ENCODE measurements at regions not wholly inside any gene's neighbourhood (a gene's known extent, or its start where the extent isn't known, plus 50 kb on each side); places are given as distances from the start of the nearest gene placed in this dataset.

DNA sequence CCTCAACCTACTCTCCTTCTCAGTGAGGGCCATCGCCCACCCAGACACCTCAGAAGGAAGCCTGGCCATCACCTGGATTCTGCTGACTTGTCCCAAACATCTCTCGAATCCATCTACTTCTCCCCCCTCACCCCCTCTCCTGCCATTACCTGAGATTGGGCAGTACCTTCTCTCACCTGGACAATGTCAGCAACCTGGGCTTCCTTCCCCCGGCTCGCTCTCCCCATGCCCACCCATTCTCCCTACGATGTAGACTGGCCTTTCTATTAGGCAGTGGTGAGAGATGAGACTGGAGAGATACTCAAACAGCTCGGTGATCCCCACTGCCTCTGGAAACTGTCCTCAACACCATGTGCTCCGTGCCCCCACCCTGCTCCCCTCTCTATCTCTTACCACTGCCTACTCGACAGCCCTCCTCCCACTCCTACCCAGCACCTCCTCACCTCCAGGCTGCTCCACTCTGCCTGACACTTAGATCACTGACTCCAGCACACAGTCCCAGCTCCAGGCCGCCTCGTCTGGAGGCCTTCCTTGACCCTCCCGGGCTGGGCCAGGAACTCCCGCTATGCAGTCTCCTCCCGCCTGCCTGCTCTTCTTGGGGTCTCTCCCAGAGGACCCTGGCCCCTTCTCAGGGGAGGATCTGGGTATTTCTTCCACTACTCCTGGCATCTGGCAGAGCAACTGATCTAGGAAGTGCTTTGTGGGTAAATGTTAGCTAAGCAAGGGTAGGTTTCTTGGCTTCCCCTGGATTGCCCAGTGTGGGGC lies 235.8 kb upstream of the NLRP1 start:
- DNase-seq (ENCODE audit: low read depth), result no peak

DNA sequence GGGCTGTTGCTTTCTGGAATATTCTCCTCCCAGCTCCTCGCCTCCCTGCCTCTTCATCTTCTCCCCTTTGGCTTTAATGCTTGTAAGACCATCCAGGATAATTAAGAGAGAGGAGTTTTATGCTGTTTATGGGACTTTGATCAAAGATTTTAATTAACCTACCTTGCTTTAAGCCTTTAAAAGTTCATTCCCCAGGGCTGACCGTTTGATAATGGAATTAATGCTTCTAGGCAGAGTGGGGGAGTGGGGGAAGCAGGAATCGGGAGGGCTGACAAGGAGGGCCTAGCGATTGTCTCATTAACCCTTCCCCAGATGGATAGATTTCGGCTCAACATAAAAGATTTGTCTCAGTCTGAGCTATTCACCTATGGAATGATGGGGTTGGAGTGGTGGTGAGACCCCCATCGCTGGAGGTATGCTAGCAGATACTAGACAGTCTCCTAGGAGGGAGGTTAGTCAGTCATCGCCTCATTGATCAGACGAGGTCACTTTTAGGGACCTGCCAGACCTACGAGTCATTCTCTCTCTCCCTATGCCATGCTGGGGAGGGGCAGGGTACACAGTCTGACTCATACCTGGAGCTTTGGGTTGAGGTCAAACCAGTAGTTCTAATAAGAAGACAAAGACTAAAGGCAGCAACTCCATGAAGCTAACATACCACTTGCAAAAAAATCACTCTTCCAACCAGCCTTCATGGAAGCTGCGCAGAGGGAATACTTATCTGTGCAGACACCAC lies 236.6 kb upstream of the NLRP1 start:
- DNase-seq (ENCODE audit: low read depth), result peak; percentile 84

DNA sequence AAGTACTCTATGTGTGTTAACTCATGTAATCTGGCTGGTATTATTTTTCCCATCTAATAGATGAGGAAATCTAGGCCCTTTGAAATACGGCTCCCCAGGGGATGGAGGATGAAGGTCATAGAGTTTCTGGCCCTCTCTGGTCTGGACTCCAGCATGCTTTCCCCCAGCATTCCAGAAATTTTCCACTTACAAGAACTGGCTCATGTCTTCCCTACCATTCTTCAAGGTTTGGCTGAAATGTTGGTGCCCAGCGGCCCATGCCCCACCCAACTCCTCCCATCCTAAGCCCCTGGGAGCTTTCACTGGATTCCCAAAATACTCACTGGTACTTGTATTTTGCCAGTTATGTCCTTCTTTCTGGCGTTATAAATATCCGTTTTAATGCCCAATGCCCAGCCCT lies 237.5 kb upstream of the NLRP1 start:
- DNase-seq (ENCODE audit: low read depth), result no peak

DNA sequence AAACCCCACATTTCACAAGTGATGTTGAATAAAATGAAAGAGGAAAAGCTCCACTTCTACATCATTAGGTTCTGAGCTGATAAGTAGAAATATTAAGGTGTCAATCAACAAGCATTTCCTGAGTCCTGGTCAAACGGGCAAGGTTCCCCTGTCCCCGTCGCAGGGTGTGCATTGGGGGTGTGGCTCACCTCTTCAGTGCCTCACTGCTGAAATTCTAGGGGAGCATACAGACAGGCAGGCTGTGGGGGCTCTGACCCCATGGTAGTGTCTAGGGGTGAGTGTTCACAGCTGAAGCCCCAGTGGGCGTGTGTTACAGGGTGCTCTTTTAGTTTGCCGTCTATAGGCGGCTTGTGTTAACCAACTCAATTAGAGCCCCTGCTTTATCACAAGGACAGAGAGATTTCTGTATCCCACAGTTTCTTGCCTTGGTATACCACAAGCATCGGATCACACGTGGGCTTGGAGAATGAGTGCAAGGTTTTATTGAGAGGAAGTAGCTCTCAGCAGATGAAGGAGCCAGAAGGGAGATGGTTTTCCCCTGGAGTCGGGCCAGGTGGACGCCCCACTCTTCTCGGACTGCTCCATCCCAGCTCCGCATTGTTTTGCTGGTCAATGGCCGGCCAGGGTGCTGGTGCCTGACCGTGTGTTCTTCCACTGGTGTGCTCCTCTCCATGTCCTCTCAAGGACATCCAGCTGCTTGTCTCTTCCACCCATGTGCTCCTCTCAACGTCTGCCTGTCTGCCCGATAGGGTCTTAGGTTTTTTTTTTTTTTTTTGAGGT lies 238.2 kb upstream of the NLRP1 start:
- no peak for DNase-seq (ENCODE audit: low read depth)

DNA sequence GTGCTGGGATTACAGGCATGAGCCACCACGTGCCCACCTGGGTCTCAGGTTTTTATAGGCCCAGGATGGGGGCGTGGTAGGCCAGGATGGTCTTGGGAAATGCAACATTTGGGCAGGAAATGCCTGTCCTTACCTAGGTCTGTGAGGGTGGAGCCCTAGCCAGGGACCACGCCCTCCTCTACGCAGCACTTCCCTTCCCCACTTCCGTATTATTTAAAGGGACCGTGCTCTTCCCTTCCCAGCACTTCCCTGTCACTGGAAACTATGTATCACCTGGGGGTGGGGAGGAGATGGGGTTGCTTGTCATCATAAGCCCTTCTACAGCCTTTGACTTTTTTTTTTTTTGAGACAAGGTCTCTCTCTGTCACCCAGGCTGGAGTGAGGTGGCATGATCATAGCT lies 238.9 kb upstream of the NLRP1 start:
- no peak for DNase-seq (ENCODE audit: low read depth)

DNA sequence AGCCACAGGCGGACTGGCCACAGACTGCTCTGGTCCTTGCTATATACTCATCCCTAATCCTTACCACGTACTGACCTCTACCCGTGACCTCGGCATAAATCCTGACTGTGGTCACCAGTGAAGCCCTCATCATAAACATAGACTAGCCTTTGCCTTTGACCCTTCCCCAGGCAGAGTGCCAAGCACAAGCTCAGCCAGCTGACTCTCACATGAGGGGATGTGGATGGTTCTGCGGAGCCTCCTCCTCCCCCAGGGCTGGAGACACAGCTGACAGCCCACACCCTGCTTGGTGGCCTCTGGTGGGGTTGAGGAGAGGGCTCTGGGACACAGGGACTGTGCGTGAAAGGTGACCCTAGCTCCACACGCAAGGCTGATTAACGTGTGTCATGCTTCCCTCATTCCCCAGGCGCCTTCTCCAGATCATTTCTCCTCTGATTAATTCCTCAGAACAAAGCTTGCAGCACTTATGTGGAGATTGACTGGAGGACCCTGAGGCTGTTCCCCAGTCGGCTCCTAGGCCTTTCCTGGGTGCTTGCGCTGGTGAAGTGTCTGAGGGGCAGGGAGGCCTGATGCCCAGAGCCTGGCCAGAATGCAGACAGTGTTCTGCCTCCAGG lies 241.5 kb upstream of the NLRP1 start:
- peak; percentile 54 for DNase-seq (ENCODE audit: low read depth)

DNA sequence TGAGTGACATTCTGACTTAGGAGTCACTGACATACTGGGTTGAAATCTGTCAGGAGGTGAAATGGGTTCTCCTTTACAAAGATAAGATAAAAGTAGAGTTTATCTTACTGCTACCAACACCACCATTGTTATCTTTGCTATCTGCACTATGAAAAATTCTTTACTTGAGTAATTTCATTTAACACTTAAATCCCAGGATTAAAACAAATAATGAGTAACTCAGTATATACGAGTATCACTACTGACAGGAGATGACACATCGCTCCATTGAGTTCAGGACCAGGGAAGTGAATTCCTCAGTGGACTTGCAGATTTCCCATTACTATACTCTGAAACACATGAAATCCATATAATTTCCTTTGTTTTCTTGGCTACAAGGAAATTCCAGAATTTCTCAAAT lies 242.1 kb upstream of the NLRP1 start:
- peak; percentile 60 for DNase-seq (ENCODE audit: low read depth)

DNA sequence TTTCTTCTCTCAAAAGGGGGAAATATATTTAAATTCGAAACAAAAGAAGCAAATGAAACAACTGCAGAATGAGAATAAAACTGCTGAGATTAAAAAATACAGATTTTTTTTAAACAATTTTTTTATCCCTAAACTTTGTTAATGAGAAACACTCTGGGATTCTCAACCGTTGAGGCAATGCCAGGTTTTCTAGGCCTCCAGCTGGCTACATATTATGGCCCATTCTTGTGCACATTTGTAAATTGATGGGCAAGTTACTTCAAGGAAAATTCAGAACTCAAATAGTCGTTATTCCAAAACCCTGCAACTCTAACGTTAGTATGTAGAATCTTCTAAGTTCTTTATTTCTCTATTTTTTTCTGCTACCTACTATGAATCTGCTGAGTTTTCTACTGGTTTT lies 239.3 kb upstream of the WSCD1 start:
- no peak for DNase-seq (ENCODE audit: low read depth)

DNA sequence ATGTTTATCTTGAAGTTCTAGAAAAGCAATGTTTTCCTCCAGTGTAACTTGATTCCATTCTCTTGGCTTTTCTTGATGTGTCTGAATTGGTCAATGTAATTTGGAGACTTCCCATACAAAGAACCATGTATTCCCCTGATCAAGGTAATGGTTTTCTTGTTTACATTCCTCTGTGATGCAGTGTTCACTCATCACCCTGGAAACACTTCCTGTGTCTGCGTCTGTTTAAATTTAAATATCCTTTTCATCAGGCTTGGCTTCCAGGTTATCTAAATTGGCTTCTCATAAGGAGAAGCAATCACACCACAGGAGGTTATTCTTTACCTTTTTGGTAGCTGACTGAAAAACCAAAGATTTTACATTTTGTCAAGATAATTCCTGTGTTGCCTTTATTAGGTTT lies 237.3 kb upstream of the WSCD1 start:
- DNase-seq (ENCODE audit: low read depth), result peak; percentile 91

DNA sequence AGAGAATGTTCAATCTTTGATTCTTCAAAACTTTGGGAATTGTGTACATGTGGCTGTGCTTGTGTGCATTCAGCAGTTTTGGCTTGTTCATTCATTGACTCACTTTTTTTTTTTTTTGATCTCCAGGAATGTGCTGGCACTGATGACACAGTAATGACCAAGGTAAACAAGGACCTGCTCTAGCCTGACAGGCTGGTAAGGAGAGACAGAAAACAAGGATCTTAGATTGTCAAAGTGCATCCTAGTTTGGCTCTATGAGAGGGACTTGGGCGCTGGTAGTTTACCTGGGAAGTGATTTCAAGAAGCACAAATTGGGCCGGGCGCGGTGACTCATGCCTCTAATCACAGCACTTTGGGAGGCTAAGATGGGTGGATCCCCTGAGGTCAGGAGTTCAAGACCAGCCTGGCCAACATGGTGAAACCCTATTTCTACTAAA lies 233.1 kb upstream of the WSCD1 start:
- peak; percentile 89 for DNase-seq (ENCODE audit: low read depth)

DNA sequence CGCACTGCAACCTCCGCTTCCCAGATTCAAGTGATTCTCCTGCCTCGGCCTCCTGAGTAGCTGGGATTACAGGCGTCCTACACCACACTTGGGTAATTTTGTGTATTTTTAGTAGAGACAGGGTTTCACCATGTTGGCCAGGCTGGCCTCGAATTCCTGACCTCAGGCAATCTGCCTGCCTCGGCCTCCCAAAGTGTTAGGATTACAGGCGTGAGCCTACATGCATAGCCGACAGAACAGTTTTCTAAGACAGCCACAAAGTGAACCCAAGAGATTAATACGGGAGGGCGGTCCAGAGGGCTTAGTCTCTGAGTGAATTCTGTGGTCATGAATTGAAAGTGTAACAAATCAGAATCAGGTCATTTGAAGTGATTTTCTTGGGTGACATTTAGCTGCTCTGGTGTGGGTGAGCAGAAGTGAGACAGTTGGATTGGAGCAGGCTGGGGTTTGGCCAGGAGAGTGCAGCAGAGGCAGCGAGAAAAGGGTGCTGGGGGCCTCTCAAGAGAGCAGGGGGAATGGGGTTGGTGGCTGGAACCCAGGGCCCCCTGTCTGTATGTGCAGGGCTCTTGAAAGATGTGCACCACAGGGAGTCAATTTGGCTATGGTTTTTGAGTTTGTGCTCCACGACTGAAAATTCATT lies 231.4 kb upstream of the WSCD1 start:
- DNase-seq (ENCODE audit: low read depth), result no peak

DNA sequence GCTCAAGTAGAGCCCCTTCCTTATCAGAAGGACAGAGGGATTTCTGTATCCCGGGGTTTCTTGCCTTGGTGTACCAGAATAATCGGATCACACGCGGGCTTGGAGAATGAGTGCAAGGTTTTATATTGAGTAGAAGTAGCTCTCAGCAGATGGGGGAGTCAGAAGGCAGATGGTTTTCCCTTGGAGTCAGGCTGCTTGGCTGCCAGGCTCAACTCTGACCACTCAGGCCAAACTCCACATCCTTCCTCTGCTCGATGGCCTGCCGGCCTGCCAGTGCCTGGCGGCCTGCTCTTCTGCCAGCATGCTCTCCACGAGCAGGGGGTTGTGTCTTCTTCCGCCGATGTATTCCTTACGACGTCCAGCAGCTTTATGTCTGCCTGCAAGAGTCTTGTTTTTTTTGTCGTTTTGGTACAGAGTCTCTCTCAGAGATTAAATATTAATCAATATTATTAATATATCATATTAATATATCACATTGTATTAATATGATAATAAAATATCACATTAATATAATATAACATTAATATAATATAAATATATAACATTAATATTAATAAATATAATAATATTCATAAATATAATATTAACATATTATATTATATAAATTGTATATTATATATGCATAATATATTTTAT lies 229.2 kb upstream of the WSCD1 start:
- DNase-seq (ENCODE audit: low read depth), result no peak

DNA sequence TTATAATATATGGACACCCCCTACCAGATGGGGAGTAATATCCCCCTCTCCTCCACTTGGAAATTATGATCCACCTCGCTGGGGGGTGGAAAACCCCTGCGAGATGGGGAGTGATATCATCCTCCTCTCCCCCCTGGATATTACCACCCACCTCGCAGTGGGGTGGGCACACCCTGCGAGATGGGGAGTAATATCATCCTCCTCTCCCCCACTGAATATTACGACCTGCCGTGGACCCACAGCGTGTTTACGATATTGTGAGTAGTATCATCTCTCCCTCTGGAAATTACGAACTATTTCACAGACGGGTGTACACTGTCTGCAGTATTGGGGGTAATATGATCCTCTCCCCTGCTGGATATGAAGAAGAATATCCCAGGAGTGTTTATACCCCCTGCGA lies 228.3 kb upstream of the WSCD1 start:
- DNase-seq (ENCODE audit: low read depth), result no peak

DNA sequence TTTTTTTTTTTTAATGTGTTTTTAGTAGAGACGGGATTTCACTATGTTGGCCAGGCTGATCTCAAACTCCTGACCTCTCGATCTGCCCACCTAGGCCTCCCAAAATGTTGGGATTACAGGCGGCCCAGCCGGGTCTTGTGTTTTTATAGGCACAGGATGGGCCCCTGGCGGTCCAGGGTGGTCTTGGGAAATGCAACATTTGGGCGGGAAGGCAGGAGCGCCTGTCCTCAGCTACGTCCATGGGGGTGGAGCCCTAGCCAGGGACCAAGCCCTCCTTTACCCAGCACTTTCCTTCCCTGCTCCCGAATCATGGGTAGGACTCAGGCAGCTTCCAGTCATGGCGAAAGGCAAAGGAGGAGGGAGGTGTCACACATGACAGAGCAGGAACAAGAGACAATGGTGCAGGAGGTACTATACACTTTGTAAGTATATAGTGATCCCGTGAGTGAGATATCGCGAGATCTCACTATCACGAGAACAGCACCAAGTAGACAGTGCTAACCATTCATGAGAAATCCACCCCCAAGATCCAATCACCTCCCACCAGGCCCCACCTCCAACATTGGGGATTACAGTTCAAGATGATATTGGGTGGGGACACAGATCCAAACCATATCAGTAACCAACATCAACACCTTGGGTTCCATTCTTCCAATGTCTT lies 226.7 kb upstream of the WSCD1 start:
- DNase-seq (ENCODE audit: low read depth), result no peak

DNA sequence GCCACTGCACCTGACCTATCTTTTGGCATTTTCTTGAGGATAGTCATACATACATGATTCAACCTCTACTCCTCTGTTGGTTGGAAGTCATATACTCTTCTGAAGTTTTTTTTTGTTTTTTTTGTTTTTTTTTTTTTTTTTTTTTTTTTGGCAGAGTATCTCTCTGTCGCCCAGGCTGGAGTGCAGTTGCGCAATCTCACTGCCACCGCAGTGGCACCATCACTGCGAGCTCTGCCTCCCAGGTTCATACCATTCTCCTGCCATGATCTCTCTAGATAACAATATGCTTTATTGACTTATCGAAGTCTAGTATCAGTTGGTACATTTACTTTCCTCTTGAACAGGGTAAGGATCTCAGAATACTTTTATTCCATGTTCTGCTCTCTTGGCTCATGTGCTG lies 224.2 kb upstream of the WSCD1 start:
- no peak for DNase-seq (ENCODE audit: low read depth)

DNA sequence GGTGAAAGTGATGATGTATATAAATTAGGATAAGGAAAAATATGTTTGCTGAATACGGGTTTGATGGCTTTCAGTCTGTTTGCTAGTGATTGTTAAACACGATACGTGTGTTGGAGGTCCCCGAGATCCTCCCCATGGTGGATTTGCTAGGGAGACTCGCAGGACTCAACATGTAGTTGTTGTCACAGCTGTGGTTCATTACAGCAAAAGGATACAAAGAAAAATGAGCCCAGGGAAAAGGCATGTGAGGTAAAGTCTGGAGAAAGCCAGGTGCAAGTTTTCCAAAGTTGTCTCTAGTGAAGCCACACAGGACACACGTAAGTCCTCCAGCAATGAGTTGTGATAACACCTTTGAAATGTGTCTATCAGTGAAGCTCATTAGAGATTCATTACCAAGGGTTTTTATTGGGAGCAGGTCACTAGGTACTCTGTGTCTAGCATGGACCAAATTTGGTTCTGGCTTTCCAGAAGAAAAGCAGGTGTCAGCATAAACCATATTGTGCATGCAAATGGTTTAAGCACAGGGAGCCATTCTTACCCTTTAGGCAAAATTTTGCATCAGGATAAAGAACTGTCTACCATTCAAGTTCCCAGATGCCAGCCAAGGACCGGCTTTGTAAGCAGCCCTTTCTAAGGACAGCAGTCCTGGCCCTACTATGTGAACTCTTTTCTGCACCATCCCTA lies 215.2 kb upstream of the WSCD1 start:
- DNase-seq (ENCODE audit: low read depth), result no peak

DNA sequence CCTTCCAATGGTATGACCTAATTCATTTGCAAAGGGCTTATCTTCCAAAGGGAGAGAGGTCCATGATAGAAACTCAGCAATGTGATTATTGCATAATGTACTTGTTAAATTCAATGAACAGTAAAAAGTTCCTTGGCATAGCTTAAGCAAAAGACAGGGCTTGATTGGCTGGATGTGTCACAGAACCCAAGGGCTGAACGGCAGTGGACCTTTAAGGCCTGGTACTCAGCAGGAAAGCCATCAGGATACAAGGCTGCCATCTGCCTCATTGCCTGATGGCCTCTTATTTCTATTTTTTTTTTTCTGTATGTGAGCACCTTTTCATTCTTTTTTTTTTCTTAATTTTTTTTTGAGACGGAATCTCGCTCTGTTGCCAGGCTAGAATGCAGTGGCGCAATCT lies 208.9 kb upstream of the WSCD1 start:
- DNase-seq (ENCODE audit: low read depth), result peak; percentile 22

DNA sequence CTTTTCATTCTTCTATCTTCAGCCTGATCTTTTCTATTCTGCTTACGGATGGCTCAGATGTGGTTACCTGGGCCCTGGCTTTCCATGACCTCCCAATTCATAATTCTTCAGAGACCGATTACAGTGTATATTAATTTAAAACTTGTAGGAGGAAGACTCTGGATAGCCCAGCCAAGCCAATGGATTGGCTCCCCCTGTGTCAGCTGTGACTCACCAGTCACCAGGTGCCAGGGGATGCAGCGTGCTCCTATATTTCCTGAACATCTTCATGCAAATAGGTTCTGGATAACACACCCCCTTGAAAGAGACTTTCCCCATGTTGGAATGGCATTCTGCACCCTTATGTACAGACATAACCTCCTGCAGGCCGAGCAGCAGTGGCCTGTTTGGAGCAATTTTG lies 208.3 kb upstream of the WSCD1 start:
- DNase-seq (ENCODE audit: low read depth), result no peak

DNA sequence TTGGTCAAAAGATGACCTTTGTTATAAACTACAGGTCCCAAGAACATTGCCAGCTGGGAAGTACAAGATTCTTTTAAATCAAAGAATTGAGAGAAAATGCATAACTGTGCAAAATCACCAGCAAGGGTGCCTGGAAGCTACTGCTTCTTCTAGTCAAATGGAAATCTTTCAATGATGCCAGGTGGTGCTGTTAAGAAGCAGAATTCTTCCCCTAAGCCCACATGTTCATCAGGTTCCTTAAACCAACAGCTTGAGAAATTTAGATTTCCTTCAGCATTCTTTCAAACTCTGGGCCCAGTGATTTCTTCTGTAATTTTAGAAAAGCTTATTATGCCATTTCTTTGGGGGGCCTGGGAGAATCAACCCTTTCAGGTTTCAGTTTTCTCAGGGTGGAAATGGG lies 207.8 kb upstream of the WSCD1 start:
- no peak for DNase-seq (ENCODE audit: low read depth)

Data from renal cortical epithelial cell (primary cell).